SK-MEL-5 (cell line): ENCODE measurements at regions not wholly inside any gene's neighbourhood (a gene's known extent, or its start where the extent isn't known, plus 50 kb on each side); places are given as distances from the start of the nearest gene placed in this dataset.
A peak's percentile ranks its signal among the peaks of the same experiment; 100 is the strongest.
"Not testable (repeated sequence)": the region's sequence is repeated elsewhere in the genome, so short reads cannot be mapped to it uniquely, and the experiment has no call there.

Source experiments
- DNase-seq: peaks from one replicate; pipeline ENCODE4 v3.0.0-alpha.2; 2016; ENCODE audit warnings: low read depth, low spot score
- in situ Hi-C: cut with HindIII; loops from 2 replicates; pipeline ENCODE4 v1.10.0; 2016; ENCODE audit warnings: low sequenced_read_pairs, high pct_unique_total_duplicates, low pct_unique_long_range_greater_than_20kb

DNA sequence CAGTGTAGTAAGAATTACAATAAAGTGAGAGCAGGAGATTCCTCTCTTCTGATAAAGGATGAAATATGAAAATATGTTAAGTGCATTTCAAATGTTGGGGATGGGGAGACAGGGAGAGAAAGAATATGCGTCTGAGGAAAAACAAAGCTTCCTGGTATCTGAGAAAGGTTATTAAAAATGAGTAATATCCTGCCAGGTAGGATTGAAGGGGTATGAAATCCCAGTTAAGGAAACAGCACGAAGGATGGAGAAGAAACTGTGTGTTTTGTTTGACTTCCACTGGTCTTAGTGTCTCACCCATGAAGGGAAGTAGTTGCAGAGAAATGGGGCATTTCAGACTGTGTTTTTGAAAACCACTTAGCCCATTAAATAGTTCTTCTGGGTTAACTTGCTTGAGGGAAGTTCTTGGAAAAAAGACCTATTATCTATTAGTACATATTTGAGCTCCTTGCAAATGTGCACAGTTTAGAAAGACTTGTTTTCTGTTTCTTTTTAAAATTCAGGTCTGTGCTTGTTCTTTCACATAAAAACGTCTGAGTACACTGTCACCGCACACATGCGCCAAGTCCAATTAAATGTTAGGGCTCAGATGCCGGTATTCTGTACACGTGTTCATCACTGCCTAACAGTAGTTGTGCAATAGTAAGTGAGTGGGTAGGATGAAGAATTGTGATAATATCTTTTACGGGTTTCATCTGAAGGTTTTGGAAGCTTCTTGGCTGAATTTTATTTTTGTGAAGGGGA lies 196.1 kb upstream of the P2RY1 start:
- DNase-seq = no peak
- in situ Hi-C loops = no loop called here

DNA sequence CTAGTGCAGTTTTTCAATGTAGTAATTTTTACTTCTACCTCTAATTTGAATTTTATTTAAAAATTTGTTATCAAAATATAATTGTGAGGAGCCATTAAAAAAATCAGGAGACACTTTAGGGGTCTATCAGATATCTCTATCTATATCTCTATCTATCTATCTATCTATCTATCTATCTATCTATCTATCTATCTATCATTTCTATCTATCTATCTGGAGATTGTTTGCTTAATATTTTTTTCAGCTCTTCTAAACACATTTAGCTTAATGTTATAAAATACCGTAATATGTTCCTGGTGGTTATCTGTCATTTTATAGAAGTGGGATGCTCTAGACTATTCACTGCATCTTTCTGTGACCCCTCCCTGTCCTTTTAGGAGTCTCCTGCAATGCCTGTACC lies 193.7 kb upstream of the P2RY1 start:
- DNase-seq = no peak
- in situ Hi-C loops = no loop called here

DNA sequence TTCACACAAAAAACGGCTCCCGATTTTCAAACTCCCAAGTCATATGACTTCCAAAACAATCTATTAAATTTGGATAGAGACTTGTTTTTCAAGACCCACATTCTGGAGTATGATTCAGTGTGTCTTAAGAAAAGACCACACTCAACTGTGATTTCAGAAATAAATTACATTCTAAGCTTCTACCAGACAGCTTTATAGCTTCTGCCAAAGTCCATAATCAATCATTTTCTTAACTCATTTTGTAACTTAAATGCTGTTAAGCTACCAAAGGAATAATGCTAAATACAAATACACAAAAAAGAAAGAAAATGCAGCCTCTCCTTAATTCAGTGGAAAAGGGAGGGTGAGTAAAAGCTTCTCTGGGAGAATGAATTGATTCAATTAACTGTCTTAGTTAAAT lies 192.3 kb upstream of the P2RY1 start:
- in situ Hi-C loops = no loop called here
- no peak for DNase-seq

DNA sequence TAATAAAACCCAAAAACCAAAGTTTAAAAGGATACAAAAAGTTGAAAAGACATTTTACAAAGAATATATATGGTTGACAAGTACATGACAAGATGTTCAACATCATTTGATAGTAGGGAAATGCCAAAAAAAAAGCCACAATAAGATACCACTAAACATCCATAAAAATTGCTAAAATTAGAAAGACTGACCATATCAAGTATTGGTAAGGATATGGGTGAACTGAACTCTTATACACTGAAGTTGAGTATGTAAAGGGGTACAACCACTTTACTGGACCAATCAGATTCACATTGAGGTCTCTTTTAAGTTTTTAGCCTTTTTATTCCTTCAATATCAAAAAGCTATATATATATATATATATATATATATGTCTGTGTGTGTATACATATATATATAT lies 190.5 kb upstream of the P2RY1 start:
- in situ Hi-C loops = no loop called here

DNA sequence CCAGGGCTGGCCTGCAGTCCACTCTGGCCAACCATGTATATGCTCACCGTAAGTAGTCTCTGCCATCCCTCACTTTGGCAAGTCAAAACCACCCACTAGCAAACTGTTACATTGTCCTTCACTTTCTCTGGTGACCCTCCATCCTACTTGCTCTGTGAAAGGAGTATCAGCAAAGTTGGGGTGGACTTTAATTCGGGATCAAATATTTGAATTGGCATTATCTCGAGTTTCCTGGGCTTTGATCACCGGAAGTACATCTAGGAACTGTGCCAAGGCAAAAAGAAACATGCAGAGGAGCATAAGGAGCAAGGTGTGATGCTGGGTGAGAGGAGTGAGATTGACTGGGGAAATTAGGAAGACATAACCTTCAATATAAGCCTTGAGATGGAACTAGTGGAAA lies 188.9 kb upstream of the P2RY1 start:
- no peak for DNase-seq
- in situ Hi-C loops = no loop called here

More for the DNA sequence above, 190.5 kb upstream of the P2RY1 start:
- no peak for DNase-seq

DNA sequence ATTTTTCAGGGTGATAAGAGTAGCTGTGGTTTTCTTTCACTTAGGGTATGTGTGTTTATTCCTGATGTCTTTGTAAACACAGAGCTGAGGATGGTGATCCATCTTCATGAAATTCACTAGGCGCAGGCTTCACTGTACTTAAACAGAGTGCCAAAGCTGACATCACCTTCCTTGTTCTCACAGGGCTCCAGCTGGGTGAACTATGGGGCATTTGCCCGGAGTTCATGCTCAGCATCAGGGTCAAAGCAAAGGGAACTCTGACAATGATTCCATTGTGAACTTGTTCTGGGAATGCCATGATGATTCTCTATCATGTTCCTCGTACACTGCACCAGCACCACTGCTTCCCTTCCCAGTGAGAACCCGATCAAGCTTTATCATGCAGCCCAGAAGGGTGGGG lies 184.8 kb upstream of the P2RY1 start:
- in situ Hi-C loops = no loop called here

DNA sequence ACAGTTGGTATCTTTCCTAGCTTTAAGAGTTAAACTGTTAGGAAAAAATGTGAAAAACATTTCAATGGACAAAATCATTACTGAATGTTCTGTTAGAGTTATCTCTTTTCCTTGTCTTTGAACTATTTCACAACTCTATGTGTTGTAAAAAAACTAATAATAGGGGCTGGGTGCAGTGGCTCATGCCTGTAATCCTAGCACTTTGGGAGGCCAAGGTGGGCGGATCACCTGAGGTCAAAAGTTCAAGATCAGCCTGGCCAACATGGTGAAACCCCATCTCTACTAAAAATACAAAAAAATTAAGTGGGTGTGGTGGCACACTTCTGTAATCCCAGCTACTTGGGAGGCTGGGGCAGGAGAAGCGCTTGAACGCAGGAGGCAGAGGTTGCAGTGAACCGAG lies 184.0 kb upstream of the P2RY1 start:
- in situ Hi-C loops, DNase-seq: not testable (repeated sequence)

More for the DNA sequence above, 184.8 kb upstream of the P2RY1 start:
- peak; percentile 85 for DNase-seq

DNA sequence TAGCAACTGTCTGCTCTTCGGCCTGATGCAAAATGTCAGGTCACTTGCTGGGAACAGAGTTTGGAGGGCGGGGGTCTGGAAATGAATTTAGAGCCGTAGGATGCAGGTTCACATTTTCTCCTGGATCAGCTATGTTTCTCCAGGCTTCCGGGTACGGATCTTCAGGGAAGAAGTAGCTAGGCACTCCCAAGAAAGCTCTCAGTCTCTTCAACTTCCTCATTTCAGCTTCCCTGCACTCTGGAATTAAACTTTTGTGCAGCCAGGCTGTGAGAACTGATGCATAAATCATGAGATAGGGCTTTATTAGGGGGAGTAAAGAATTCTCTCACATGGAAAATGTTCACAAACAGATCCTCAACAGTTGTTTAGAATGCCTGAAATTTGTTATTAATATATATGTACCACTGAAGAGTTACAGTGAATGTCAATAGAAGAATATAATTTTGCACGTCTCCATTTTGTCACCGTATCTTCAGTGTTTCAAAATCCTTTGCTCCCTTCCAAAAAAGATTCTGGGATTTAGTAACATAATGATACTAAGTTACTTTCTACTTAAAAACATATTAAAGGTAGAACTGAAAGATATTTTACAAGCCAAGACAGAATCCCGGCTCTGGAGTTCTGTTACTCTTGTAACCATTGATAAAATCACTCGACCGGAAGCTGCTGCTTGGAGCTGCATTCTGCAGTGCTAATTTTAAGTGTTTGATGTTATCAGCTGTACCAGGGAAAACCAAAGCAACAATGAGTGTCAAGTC lies 178.5 kb upstream of the P2RY1 start:
- no peak for DNase-seq
- in situ Hi-C loops = no loop called here

DNA sequence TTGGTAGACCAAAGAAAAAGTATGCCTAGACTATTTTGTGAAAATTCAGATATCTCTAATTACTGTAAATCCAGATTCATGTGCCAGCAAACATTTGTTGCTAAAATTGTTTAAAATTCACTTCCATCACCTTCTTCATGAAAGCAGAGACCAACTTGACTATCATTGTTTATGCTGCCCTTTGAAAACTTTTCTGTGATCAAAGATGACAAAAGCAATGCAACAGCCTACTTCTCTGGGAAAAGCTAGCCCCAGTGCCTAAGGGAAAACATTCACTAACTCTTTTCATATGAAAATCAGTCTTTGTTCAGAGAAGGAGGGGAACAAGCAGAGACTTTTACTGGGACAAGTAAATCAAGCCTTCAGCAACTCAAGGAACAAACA lies 178.0 kb upstream of the P2RY1 start:
- in situ Hi-C loops = no loop called here
- DNase-seq = peak; percentile 58

DNA sequence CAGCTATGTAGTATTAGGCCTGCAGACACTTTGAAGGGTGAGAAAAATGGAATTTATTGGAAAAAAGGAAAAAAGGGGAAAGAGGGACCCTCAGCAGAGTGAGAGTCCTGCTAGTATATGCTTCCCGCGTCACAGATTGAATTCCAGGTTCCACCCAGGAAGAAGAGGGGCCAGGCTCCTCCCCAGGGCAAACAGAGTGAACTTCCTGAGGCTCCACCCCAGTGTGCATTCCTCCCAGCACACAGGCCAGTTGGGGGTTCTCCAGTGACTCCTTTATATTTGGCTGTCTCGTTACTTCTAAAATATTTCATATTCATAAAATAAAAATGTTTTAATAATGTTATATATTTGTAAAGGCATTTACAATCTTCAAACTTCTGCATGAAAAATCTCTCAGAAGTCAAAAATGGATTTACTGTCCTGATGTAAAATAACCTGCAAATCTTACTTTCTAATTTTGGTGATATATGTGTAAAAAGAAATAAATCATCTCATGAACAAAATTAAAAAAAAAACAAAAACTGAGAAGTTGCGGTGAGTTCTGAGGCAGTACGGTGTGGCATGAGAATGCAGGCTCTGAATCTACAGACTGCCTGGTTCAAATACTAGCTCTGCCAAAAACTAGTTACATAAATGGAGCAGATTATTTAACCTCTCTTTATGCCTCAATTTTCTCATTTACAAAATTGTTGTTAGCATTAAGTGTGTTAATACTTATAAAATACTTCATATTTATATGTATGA lies 175.8 kb upstream of the P2RY1 start:
- in situ Hi-C loops = no loop called here
- no peak for DNase-seq

DNA sequence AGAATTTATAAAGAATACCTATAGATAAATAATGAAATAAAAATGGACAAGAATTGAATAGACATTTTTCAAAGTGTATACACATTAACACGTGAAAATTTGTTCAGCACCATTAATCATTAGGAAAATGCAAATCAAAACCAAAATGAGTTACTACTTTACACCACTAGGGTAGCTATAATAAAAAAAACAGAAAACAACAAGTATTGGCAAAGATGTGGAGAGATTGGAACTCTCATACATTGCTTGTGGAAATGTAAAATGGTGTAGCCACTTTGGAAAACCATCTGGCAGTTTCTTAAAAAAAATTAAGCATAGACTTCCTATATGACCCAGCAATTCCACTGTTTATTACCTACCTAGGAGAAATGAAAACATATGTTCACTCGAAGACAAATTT lies 172.8 kb upstream of the P2RY1 start:
- DNase-seq = no peak
- in situ Hi-C loops = no loop called here

DNA sequence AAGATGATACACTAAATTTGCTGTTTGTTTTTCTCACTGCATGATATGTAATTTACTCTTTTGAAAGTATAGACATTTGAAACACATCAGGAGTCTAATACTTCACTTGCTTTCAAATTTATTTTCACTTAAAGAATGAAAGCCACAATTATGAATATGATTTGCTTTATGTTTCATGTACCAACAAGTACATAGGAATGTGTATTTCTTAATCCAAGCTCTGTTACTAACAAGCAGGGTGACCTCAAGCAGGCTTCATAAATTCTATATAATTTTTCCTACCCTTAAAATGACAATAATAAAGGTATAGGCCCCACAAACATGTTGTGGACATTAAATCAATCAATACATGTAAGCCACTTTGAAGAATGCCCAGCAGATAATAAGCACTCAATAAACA lies 170.2 kb upstream of the P2RY1 start:
- in situ Hi-C loops = no loop called here
- DNase-seq = no peak

DNA sequence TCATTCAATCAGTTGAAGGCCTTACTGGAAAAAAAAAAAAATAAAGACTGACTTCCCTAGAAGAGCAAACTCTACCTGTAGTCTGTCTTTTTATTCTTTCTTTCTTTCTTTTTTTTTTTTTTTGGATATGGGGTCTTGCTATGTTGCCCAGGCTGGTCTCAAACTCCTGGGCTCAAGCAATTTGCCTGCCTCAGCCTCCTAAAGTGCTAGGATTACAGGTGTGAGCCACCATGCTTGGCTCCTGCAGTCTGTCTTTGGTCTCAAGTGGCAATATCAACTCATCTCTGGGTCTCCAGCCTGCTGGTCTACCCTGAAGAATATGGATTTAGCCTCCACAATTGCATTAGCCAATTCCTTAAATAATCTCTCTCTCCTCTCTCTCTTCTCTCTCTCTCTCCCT lies 167.7 kb upstream of the P2RY1 start:
- DNase-seq = no peak

DNA sequence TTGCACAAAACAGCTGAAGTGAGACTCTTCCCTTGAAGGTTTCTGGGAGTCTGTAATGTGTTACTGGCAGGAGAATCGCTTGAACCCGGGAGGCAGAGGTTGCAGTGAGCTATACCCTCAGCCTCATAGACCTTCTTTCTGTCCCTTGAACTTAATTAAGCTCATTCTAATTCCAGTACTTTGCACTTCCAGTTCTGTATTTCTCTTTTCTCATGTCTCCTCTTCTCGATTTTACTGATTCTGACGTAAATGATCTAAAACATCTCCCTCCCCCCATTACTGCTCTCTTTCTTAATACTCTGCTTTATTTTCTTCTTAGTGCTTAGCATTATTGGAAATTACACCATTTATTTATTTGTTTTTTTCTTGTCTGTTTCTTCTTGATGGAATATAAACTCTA lies 165.4 kb upstream of the P2RY1 start:
- in situ Hi-C loops = no loop called here

More for the DNA sequence above, 167.7 kb upstream of the P2RY1 start:
- in situ Hi-C loops = no loop called here

DNA sequence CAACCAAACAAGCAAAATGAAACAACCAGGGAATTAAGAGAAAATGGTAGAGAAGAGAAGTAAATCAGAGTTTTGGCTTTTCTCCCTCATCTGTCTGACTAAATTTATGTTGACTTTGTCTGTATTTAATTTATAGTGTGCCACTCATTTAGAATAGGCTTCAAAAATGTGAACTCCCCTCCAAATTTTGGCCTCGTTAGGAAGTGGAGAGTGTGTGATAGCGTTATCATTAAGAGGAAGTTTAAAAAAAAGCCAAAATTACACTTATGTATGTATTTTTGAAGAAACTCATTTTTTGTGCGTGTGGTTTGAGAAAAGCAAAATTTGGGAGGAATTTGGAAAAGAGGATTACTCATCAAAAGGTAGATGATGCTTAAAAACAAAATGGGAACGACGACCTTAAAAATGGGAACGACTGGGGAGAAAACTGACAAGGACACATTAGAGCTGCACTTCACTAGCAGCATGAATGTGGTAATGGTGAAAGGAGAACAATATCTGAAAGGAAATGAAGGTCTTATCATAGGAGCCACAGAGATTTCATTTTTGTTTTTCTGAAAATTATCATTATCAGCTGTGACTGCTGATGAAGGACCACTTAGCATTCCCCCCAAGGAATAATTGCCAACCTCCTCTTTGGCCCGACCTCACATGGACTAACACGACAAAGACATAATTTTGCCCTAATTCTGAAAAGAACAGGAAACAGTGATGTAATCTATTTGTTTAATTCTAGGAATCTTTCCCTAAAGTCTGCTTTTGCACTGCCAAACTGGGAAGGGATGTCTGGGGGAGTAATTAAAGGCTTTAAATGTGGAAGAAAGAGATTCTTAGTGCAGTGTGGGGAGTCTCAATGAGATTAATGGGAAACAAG lies 163.2 kb upstream of the P2RY1 start:
- DNase-seq = no peak
- in situ Hi-C loops = no loop called here

More for the DNA sequence above, 165.4 kb upstream of the P2RY1 start:
- DNase-seq = no peak

DNA sequence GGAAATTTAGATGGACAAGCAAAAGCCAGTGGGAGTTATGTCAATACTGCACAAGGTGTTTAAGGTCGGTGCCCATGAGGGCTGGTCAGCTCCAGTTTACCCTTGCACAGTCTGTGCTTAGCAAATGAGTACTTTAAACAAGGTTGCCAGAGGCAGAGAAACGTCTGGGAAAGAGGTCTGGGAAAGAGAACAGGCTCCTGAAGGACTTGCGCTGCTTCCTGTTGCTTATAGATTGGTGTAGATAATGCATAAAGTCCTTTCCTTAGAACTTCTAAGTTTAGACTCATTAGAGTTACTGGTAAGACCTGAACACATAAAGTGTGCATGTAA lies 162.6 kb upstream of the P2RY1 start:
- in situ Hi-C loops = no loop called here
- no peak for DNase-seq

DNA sequence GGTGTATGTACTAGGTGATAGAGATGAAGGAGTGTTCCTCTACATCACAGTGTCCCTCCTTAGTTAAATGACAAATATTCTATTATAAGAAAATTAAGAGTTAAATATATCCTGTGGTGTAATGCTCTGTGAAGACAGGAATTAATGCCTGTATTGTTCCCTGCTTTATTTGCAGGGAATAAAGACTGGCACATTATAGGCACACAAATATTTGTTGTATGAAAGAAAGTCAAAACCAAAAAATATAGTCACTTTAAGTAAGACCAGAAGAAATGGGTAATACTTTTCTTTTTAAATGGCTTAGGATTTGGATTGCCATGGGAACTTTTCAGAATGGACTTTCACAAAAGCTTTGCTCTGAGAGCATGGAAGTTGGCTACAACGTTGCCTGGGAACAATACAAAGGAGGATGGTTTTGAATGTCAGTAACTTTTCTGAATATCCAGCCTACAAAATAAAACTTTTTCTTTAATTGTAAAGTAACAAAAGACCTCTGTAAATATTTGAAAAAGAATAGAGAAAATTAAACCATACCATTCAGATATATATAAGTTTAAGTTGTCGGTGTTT lies 158.0 kb upstream of the P2RY1 start:
- in situ Hi-C loops = no loop called here
- DNase-seq = no peak
